Fibroblast of pulmonary artery (primary cell): ENCODE measurements at regions not wholly inside any gene's neighbourhood (a gene's known extent, or its start where the extent isn't known, plus 50 kb on each side); places are given as distances from the start of the nearest gene placed in this dataset.

Source experiments
- DNase-seq: peaks from one replicate; pipeline ENCODE4 v3.0.0-alpha.2; 2010; ENCODE audit warnings: low read depth
- H3K4me3 ChIP-seq: replicated peaks from 2 replicates; pipeline ENCODE4 v1.5.1; 2011; ENCODE audit warnings: low read depth, mild to moderate bottlenecking, control low read depth, low read length, moderate library complexity
- TF ChIP-seq, protein P1 (sequence below): IDR thresholded peaks from 2 replicates; pipeline ENCODE4 v1.5.1; 2011; ENCODE audit warnings: mild to moderate bottlenecking, control low read depth, low read length, inconsistent platforms; ENCODE audit errors: missing control alignments

- H3K4me3 ChIP-seq, result no peak overlapping the region
- TF ChIP-seq, protein P1, sequence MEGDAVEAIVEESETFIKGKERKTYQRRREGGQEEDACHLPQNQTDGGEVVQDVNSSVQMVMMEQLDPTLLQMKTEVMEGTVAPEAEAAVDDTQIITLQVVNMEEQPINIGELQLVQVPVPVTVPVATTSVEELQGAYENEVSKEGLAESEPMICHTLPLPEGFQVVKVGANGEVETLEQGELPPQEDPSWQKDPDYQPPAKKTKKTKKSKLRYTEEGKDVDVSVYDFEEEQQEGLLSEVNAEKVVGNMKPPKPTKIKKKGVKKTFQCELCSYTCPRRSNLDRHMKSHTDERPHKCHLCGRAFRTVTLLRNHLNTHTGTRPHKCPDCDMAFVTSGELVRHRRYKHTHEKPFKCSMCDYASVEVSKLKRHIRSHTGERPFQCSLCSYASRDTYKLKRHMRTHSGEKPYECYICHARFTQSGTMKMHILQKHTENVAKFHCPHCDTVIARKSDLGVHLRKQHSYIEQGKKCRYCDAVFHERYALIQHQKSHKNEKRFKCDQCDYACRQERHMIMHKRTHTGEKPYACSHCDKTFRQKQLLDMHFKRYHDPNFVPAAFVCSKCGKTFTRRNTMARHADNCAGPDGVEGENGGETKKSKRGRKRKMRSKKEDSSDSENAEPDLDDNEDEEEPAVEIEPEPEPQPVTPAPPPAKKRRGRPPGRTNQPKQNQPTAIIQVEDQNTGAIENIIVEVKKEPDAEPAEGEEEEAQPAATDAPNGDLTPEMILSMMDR, result no peak
- DNase-seq, result no peak
These were observed 93.5 kb upstream of the ANO1 start for GRCh38 chr11:69984457-69985261.

DNA sequence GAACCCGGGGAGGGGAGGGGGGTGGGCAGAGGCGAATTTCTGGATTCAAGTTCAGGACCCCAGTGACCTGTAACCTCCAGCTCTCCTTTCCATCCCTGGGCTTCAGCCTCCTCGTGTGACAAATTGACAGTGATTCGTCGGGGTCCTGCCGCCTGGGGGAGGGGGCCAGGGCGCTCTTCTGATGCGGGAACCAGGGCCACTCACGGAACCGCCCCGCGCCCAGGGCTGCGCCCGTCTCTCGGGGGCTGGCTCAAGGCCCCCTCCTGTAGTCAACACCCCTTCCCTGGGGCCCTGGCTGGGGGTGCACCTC, 92.8 kb upstream of the ANO1 start:
- no peak overlapping the region for H3K4me3 ChIP-seq
- TF ChIP-seq, protein P1, result no peak
- no peak for DNase-seq

DNA sequence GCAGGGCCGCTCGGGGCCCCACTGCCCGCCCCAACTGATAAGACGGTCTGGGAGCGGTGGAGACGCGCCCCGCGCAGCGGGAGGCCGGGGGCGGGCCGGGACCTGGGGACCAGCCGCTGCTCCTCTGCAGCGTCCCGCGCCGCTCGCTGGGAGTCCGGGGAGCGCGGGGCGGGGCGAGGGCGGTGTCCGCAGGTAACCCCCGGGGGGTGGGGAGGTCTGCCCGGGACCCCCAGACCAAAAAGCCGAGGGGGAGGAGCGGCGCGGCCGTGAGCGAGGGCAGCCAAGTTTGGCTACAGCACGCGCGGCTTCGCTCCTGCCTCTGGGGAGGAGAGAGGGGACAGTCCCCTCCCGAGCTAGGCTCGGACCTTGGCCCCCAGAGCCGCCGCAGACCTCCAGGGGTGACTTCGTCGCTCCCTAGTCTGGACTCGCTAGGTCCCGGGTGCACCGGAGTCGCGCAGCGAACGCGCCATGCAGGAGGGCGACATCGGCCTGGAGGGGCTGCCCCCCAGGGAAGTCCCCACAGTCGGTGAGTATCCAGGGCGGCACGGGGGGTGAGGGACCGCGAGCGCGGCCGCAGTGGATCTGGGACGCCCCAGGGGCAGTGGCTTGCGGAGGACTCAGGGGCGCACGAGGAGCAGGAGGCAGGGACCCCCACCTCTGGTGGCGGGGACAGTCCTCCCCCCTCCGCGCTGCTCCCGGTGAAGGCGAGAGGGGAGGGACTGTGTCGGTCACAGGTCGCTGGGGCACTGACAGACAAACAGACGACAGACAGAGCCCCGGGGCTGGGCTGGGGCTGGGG, 92.3 kb upstream of the ANO1 start:
- no peak for DNase-seq
- TF ChIP-seq, protein P1, result no peak
- H3K4me3 ChIP-seq, result no peak overlapping the region

GRCh38 chr11:69986440-69986787, 91.7 kb upstream of the ANO1 start:
- no peak overlapping the region for H3K4me3 ChIP-seq
- DNase-seq, result no peak
- TF ChIP-seq, protein P1, result no peak

DNA sequence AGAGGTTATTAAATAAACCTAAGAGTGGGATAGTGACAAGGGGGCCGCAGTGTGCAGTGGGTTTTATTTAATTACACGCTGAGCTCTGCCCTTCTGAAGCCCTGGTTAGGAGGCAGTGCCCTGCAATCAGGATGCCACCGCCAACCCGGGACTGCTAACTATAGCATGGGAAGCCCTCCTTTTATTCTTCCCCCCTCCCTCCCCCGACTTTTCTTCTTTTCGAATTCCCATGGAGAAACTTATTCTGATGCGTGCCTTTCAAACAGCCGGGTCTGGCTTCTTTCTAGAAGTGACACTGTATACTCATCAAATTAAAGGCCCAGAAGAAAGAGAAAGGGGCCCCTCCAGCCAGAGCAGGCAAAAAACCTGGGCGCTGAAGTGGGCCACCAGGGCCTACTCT, 91.3 kb upstream of the ANO1 start:
- no peak overlapping the region for H3K4me3 ChIP-seq
- TF ChIP-seq, protein P1, result no peak
- no peak for DNase-seq

DNA sequence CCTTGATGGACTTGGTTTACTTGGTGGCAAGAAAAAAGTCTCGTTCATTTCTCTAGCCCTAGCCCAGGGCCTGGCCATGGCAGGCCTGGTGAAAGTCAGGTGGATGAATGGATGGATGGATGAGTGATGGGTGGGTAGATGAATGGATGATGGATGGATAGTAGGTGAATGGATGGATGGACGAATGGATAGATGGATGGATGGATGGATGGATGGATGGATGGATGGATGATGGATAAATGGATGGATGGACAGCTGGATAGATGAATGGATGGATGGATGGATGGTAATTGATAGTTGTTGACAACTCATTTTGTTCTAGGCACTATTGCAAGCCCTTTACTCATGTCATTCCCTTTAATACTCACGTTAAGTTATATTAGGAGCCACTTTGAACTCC, 86.1 kb upstream of the ANO1 start:
- H3K4me3 ChIP-seq, result no peak overlapping the region
- no peak for DNase-seq
- TF ChIP-seq, protein P1, result no peak
